Skeletal muscle satellite cell (primary cell): ENCODE measurements at regions not wholly inside any gene's neighbourhood (a gene's known extent, or its start where the extent isn't known, plus 50 kb on each side); places are given as distances from the start of the nearest gene placed in this dataset.

Source experiments
- H3K27me3 ChIP-seq: 2 replicates; pipeline ENCODE4 v1.7.0; 2013; ENCODE audit warnings: low read length; ENCODE audit not compliant: control insufficient read depth, insufficient read depth
- H3K36me3 ChIP-seq: 2 replicates; pipeline ENCODE4 v1.7.0; 2013; ENCODE audit warnings: mild to moderate bottlenecking, control low read depth, low read length; ENCODE audit not compliant: insufficient read depth
- H3K4me1 ChIP-seq: 2 replicates; pipeline ENCODE4 v1.7.0; 2013; ENCODE audit warnings: low read length; ENCODE audit not compliant: control insufficient read depth, insufficient read depth
- H3K4me2 ChIP-seq: 2 replicates; pipeline ENCODE4 v1.7.0; 2013; ENCODE audit warnings: mild to moderate bottlenecking, low read length
- H3K4me3 ChIP-seq: 2 replicates; pipeline ENCODE4 v1.7.0; 2013; ENCODE audit warnings: low read length
- H3K9ac ChIP-seq: 2 replicates; pipeline ENCODE4 v1.7.0; 2013; ENCODE audit warnings: mild to moderate bottlenecking, low read depth, low read length, moderate library complexity
- H3K9me3 ChIP-seq: replicated peaks from 2 replicates; pipeline ENCODE4 v1.7.0; 2013; ENCODE audit warnings: mild to moderate bottlenecking, control low read depth, low read length

DNA sequence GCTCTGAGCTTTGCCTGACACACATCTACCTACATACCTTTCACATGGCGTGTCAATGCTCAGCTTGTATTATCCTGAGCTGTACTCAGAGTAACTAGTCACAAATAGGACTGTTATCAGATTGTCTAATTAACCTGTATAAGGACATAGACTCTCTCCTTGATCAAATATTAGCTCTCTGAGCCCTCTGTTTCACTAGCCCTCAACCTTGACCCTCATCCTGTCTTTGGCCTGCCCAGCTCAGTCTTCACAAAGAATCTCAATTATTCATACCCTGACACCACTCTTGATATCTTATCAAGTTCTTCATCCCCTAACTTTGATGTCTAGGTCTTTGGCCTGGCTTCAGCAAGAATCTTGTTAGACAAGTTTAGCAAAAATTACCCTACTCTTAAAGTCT is 320.7 kb upstream of the PCDH7 start:
- Histone ChIP-seq H3K36me3 (no peaks in the 10 kb centered on the region), H3K4me3 (no peak overlapping the region), H3K9me3 (no peaks in the 10 kb centered on the region), H3K4me2 (no peak overlapping the region), H3K27me3 (no peaks in the 10 kb centered on the region), H3K9ac (no peak overlapping the region), H3K4me1 (peaks cover 11% of the 10 kb centered on the region)

GRCh38 chr4:30402276-30402675 is 317.9 kb upstream of the PCDH7 start:
- Histone ChIP-seq H3K4me2 (no peak overlapping the region), H3K9me3 (no peaks in the 10 kb centered on the region), H3K36me3 (no peaks in the 10 kb centered on the region), H3K27me3 (no peaks in the 10 kb centered on the region), H3K4me3 (no peak overlapping the region), H3K9ac (no peak overlapping the region), H3K4me1 (peaks cover 7% of the 10 kb centered on the region)

DNA sequence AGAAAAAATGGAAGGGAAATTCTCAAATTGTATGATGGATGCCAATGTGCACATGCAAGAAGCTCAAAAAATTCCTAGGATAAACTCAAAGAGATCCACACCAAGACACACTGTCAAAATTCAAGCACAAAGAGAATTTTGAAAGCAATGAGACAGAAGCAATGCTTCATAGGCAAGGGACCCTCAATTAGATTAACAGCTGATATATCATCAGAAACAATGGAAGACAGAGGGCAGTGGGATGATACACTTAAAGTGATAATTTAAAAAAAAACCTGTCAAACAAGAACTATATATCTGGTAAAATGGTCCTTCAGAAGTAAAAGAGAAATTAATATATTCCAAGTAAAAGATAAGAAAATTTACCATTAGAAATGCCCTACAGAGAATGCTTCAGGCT is 306.3 kb upstream of the PCDH7 start:
- H3K9me3 ChIP-seq, result peaks cover 6% of the 10 kb centered on the region
- H3K9ac ChIP-seq, result no peak overlapping the region
- no peaks in the 10 kb centered on the region for H3K27me3 ChIP-seq
- H3K4me3 ChIP-seq, result no peak overlapping the region
- no peaks in the 10 kb centered on the region for H3K36me3 ChIP-seq
- no peak overlapping the region for H3K4me2 ChIP-seq
- no peaks in the 10 kb centered on the region for H3K4me1 ChIP-seq

DNA sequence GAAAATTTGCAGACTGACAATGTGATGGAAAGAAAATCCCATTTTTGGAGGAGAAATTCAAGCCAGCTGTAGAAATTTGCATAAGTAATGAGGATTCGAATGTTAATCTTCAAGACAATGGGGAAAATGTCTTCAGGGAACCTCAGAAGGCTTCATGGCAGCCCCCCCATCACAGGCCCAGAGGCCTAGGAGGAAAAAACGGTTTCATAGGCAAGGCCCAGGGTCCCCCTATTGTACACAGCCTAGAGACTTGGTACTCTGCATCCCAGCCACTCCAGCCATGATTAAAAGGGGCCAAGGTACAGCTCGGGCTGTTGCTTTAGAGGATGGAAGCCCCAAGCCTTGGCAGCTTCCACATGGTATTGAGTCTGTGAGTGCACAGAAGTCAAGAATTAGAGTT is 303.6 kb upstream of the PCDH7 start:
- Histone ChIP-seq H3K9ac (no peak overlapping the region), H3K4me3 (no peak overlapping the region), H3K36me3 (no peaks in the 10 kb centered on the region), H3K4me2 (no peak overlapping the region), H3K9me3 (peaks cover 6% of the 10 kb centered on the region), H3K27me3 (no peaks in the 10 kb centered on the region), H3K4me1 (no peaks in the 10 kb centered on the region)

DNA sequence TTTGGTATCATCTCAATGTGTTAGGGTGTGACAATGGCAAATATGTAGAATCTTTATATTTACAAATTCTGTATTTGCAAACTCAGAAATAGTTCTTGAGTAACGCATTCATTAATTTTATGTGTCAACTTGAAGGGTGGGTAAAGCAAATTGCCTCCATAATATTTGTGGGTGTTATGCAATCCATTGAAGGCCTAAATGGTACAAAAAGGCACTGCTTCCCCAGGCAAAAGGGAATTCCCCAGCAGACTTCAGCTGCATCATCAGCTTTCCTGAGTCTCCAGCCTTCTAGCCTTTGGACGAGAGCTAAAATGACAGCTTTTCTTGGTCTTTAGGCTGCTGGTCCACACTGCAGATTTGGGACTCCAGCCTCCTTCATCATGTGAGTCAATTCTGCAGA is 292.2 kb upstream of the PCDH7 start:
- Histone ChIP-seq H3K4me3 (no peak overlapping the region), H3K9ac (no peak overlapping the region), H3K4me1 (peaks cover 11% of the 10 kb centered on the region), H3K4me2 (no peak overlapping the region), H3K9me3 (no peaks in the 10 kb centered on the region), H3K27me3 (no peaks in the 10 kb centered on the region), H3K36me3 (no peaks in the 10 kb centered on the region)

DNA sequence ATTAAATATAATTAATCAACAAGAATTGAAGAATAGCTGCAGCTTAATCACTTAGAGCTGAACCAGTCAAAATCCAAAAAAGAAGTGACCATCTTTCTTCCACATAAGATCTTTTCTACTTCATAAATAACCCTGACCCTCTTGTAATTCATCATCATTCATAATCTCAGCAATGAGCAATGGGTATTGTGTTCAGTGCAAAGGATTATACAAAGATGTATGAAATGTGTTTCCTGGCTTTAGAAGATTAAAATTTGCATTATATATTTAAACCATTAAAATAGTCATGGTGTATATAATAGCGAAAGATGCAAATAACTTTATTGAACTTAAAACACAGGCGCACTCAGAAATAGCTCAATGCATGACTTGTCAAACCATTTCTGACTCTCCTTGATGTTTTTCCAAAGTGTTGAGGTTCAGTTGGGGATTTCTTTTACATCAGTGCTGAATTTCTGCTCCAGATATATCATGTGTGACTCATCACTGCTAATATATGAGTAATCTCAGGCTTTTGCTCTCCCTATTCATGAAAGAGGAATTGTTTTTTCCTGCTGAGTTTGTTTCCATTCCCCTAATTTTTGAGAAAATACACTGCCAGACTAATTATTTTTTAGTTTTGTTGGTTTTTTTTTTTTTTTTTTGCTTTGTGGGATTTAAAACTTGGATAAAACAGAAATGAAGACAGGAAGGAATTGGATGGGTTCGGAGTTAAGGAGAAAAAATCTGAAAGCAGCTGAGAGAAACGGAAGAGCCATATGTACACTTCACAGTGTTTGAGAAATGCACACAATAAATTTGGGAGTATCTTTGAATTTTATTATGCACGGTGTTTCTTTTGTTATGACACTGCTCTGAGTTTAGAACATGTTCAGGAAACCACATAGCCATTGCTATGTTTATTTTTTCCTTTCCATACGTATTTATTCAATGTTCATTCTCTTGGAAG is 290.1 kb upstream of the PCDH7 start:
- Histone ChIP-seq H3K9me3 (no peaks in the 10 kb centered on the region), H3K4me3 (no peak overlapping the region), H3K36me3 (no peaks in the 10 kb centered on the region), H3K27me3 (no peaks in the 10 kb centered on the region), H3K9ac (no peak overlapping the region), H3K4me1 (peaks cover 11% of the 10 kb centered on the region), H3K4me2 (peak overlapping the region; percentile 50)

DNA sequence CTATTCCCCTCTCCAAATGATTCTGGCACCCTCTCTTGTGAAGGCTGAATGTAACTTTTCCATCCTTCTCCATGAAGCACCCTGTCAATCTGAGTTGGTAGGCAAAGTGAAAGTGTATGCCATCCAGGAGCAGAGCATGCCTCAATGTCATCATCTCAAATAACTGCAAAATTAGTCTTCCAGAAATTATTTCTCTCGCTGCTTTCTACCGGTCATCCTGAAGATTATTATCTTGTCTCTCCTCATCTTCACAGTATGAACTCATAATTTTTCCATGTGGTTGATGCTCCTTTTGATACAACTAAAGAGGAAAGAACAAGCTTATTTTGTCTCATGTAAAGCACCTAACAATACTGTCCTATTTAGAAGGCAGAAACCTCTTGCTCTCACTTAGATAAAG is 285.5 kb upstream of the PCDH7 start:
- Histone ChIP-seq H3K9ac (no peak overlapping the region), H3K4me3 (no peak overlapping the region), H3K9me3 (no peaks in the 10 kb centered on the region), H3K4me2 (no peak overlapping the region), H3K27me3 (no peaks in the 10 kb centered on the region), H3K4me1 (peaks cover 9% of the 10 kb centered on the region), H3K36me3 (no peaks in the 10 kb centered on the region)

DNA sequence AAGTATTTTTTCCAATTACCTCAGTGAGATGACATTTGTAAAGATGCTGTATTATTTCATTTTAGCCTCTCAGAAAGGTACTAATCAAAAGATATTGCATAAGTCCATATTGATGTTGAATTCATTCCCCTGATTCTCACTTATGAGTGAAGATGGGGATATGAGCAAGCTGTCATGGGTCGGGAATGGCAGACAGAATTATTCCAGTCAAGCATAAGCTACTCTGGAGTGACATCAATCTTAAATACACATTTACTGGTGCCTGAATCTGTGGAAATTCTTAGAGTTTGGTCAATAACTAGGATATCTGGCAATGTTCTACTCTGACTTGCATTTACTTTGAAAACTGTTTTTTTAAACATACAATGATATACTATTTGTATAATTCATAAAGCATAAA is 283.8 kb upstream of the PCDH7 start:
- Histone ChIP-seq H3K4me2 (no peak overlapping the region), H3K4me3 (no peak overlapping the region), H3K9me3 (no peaks in the 10 kb centered on the region), H3K9ac (no peak overlapping the region), H3K27me3 (no peaks in the 10 kb centered on the region), H3K36me3 (no peaks in the 10 kb centered on the region), H3K4me1 (no peaks in the 10 kb centered on the region)

- no peak overlapping the region for H3K9ac ChIP-seq
- no peaks in the 10 kb centered on the region for H3K9me3 ChIP-seq
- no peaks in the 10 kb centered on the region for H3K36me3 ChIP-seq
- H3K4me2 ChIP-seq, result no peak overlapping the region
- H3K4me3 ChIP-seq, result no peak overlapping the region
- no peaks in the 10 kb centered on the region for H3K4me1 ChIP-seq
- no peaks in the 10 kb centered on the region for H3K27me3 ChIP-seq
These were observed 282.9 kb upstream of the PCDH7 start for GRCh38 chr4:30437316-30437715.

DNA sequence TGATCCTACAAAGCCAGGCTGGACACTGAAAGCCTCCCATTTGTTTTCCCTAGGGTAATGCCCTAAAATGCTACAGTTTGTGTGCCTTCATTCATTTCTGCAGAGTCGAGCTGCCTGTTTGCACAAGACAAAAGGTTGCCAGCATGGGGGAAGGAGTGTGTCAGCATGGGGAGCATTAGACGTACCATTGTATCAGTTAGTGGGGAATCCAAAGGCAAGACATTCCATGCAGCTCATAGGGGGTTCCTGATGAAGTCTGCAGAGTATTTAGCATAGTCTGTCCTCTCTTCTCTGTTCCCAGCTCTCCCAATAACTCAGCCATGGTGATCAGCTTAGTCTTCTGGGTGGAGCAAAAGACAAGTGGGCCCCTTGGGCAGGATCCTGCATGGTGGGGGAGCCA is 276.9 kb upstream of the PCDH7 start:
- Histone ChIP-seq H3K27me3 (no peaks in the 10 kb centered on the region), H3K9me3 (no peaks in the 10 kb centered on the region), H3K4me2 (no peak overlapping the region), H3K36me3 (no peaks in the 10 kb centered on the region), H3K9ac (no peak overlapping the region), H3K4me1 (no peaks in the 10 kb centered on the region), H3K4me3 (no peak overlapping the region)

GRCh38 chr4:30450474-30450873 is 269.7 kb upstream of the PCDH7 start:
- Histone ChIP-seq H3K9ac (no peak overlapping the region), H3K4me2 (no peak overlapping the region), H3K9me3 (no peaks in the 10 kb centered on the region), H3K4me3 (no peak overlapping the region), H3K27me3 (no peaks in the 10 kb centered on the region), H3K4me1 (no peaks in the 10 kb centered on the region), H3K36me3 (no peaks in the 10 kb centered on the region)

GRCh38 chr4:30454504-30454903 is 265.7 kb upstream of the PCDH7 start:
- no peaks in the 10 kb centered on the region for H3K9me3 ChIP-seq
- H3K36me3 ChIP-seq, result no peaks in the 10 kb centered on the region
- H3K4me3 ChIP-seq, result no peak overlapping the region
- no peak overlapping the region for H3K4me2 ChIP-seq
- no peaks in the 10 kb centered on the region for H3K4me1 ChIP-seq
- peaks cover 1% of the 10 kb centered on the region for H3K27me3 ChIP-seq
- H3K9ac ChIP-seq, result no peak overlapping the region
